ENCODE measurements at regions not wholly inside any gene's neighbourhood (a gene's known extent, or its start where the extent isn't known, plus 50 kb on each side); places are given as distances from the start of the nearest gene placed in this dataset.
"Not testable (repeated sequence)": the region's sequence is repeated elsewhere in the genome, so short reads cannot be mapped to it uniquely, and the experiment has no call there.

DNA sequence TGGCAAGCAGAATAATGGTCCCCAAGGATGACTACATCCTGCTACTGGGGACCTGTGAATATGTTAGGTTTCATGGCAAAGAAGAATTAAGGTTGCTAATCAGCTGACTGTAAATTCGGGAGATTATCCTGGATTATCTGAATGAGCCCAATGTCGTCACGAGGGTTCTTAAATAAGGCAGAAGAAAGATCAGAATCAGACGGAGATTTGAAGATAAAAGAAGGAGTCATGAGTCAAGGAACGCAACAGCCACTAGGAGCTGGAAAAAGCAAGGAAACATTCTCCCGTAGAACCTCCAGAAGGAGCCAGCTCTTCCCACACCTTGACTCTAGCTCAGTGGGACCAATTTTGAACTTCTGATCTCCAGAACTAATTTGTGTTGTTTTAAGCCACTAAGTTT is 82.9 kb upstream of the APBB1IP start:
- H3K4me3 ChIP-seq (replicated peaks; ENCODE audit: low read depth, low read length), result no peak overlapping the region
- no peak for DNase-seq (ENCODE audit: extremely low read depth, low read depth)
- TF ChIP-seq, protein P1, sequence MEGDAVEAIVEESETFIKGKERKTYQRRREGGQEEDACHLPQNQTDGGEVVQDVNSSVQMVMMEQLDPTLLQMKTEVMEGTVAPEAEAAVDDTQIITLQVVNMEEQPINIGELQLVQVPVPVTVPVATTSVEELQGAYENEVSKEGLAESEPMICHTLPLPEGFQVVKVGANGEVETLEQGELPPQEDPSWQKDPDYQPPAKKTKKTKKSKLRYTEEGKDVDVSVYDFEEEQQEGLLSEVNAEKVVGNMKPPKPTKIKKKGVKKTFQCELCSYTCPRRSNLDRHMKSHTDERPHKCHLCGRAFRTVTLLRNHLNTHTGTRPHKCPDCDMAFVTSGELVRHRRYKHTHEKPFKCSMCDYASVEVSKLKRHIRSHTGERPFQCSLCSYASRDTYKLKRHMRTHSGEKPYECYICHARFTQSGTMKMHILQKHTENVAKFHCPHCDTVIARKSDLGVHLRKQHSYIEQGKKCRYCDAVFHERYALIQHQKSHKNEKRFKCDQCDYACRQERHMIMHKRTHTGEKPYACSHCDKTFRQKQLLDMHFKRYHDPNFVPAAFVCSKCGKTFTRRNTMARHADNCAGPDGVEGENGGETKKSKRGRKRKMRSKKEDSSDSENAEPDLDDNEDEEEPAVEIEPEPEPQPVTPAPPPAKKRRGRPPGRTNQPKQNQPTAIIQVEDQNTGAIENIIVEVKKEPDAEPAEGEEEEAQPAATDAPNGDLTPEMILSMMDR (IDR thresholded peaks at IDR 0.05; ENCODE audit: low read depth, low read length, missing control alignments), result no peak

DNA sequence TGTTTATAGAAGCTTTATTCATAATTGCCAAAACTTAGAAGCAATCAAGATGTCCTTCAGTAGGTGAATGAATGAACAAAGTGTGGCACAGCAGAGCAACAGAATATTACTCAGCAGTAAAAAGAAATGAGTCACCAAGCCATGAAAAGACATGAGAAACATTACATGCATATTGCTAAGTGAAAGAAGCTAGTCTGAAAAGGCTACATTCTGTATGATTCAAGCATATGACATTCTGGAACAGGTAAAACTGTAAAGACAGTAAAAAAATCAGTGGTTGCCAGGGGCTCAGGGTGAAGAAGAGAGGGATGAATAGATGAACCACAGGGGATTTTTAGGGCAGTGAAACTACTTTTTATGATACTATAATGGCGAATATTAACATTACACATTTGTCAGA is 80.9 kb upstream of the APBB1IP start:
- no peak overlapping the region for H3K4me3 ChIP-seq (replicated peaks; ENCODE audit: low read depth, low read length)
- TF ChIP-seq, protein P1 (IDR thresholded peaks at IDR 0.05; ENCODE audit: low read depth, low read length, missing control alignments), result no peak
- DNase-seq (ENCODE audit: extremely low read depth, low read depth), result no peak

DNA sequence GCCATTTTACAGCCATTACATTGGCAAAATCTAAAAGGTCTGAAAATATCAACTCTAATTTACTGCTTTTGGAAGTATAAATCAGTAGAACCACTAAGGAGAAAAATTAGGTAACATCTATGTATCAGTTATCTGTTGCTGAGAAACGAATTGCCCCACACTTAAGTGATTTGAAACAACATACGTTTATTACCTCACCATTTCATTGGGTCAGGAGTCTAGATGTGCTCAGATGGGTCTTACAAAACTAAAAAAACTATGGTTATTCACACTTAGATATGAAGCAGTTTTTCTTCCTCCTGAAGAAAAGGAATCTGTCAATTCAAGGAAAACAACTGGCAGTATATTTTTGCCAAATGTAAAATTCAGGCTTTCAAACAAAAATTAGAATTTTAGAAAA is 80.1 kb upstream of the APBB1IP start:
- no peak overlapping the region for H3K4me3 ChIP-seq (replicated peaks; ENCODE audit: low read depth, low read length)
- DNase-seq (ENCODE audit: extremely low read depth, low read depth), result no peak
- TF ChIP-seq, protein P1 (IDR thresholded peaks at IDR 0.05; ENCODE audit: low read depth, low read length, missing control alignments), result no peak

DNA sequence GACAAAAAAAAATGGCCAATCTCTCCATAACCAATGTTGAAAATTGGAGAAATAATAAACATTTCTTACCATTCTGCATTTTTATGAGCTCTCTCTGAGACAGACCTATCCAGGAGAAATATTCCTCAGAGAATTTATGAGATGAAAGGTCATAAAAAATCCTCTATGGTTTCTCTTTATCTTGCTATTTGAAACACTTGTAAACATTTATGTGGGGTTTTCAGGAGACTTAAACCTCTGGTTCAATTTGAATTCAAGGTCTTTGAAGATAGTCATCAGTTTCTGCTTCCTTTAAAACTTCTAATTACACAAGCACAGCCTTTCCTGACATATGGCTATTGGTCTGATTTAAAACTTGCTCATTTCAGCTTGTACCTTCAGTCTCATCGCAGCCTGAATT is 78.5 kb upstream of the APBB1IP start:
- H3K4me3 ChIP-seq (replicated peaks; ENCODE audit: low read depth, low read length), result no peak overlapping the region
- TF ChIP-seq, protein P1 (IDR thresholded peaks at IDR 0.05; ENCODE audit: low read depth, low read length, missing control alignments), result no peak
- DNase-seq (ENCODE audit: extremely low read depth, low read depth), result no peak

DNA sequence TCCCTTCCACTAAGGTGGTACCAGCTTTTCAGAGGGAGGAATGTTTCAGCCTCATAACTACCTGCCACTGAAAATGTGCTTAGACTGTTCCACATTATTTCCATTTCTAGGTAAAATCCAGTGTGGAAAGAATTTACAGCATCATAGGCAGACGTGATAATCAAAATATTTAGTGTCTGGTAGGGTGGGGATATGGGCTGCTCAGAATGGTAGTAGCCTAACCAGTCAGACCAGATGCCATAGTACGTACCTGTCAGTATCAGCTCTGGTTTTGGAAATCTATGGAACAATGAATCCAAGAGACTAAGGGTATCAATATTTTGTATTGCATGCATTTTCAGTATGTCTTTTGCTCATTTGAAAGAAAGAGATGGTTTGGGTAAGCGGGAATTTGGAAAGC is 76.8 kb upstream of the APBB1IP start:
- no peak overlapping the region for H3K4me3 ChIP-seq (replicated peaks; ENCODE audit: low read depth, low read length)
- no peak for DNase-seq (ENCODE audit: extremely low read depth, low read depth)
- TF ChIP-seq, protein P1 (IDR thresholded peaks at IDR 0.05; ENCODE audit: low read depth, low read length, missing control alignments), result no peak

DNA sequence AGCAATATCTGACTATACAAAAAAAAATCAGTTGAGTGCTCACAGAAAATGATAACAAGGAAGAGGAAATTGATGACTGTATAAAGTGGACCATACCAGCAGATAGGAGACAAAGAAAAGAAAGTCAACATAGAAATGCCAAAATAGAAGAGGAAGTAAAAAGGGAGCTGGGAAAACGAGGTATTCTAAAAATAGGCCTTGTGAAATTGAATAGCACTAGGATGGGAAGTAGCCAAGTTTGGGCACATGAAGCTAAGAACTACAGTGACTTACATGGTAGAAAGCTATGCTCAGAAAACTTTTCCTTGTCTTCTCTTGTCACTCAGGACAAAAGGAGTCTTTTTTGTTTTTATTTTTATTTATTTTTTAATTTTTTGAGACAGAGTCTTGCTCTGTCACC is 76.2 kb upstream of the APBB1IP start:
- DNase-seq (ENCODE audit: extremely low read depth, low read depth), result no peak
- TF ChIP-seq, protein P1 (IDR thresholded peaks at IDR 0.05; ENCODE audit: low read depth, low read length, missing control alignments), result no peak
- no peak overlapping the region for H3K4me3 ChIP-seq (replicated peaks; ENCODE audit: low read depth, low read length)

DNA sequence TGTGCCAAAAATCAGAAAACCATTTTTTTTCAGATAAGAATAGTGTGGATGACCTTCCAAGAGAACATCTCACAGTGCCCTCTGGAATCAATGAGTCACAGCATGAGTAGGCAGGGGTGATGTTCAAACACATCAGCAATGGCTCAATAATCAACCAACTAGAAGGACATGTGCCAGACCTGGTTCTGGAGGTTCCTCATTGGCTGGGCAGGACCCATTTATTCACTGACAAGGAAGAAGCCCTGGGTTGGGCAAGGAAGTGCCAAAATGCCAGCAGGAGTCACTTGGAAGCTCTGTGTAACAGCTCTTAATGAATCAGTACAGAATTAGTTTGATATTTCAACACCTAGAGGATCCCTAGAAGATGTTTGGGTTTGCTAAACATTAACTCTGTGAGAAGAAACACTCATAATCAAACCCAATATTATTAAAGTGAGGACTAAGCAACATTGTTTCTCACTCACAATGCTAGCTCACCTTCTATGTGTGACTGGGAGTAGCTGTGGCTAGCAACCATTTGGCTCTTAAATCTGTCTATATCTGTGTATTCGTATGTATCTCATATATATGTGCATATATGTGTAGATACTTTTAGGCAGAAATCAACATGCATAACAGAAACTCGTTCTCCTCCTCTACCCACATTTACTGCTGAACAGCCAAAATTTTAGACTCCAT is 72.3 kb upstream of the APBB1IP start:
- TF ChIP-seq, protein P1 (IDR thresholded peaks at IDR 0.05; ENCODE audit: low read depth, low read length, missing control alignments), result no peak
- H3K4me3 ChIP-seq (replicated peaks; ENCODE audit: low read depth, low read length), result no peak overlapping the region
- no peak for DNase-seq (ENCODE audit: extremely low read depth, low read depth)

DNA sequence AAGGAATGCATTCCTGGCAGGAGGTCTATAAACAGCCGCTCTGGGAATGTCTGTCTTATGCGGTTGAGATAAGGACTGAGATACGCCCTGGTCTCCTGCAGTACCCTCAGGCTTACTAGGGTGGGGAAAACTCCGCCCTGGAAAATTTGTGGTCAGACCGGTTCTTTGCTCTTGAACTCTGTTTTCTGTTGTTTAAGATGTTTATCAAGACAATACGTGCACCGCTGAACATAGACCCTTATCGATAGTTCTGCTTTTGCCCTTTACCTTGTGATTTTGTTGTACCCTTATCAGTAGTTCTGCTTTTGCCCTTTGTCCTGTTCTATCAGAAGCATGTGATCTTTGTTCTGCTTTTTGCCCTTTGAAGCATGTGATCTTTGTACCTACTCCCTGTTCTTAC is 71.1 kb upstream of the APBB1IP start:
- not testable (repeated sequence) for H3K4me3 ChIP-seq (replicated peaks; ENCODE audit: low read depth, low read length); DNase-seq (ENCODE audit: extremely low read depth, low read depth)
